Activated naive CD4-positive, alpha-beta T cell treated with anti-CD3 and anti-CD28 coated beads, Interleukin-2, amount 50 U/mL, for 24 hours (primary cell): ENCODE measurements at regions not wholly inside any gene's neighbourhood (a gene's known extent, or its start where the extent isn't known, plus 50 kb on each side); places are given as distances from the start of the nearest gene placed in this dataset.

ENCODE experiments used
- H3K27ac Mint-ChIP-seq: one replicate; pipeline ENCODE4 v1.8.0; 2021; ENCODE audit warnings: mild to moderate bottlenecking, mixed read lengths
- H3K27me3 Mint-ChIP-seq: one replicate; pipeline ENCODE4 v1.8.0; 2021; ENCODE audit warnings: mixed read lengths
- H3K36me3 Mint-ChIP-seq: one replicate; pipeline ENCODE4 v1.8.0; 2021; ENCODE audit warnings: mixed read lengths
- H3K4me1 Mint-ChIP-seq: one replicate; pipeline ENCODE4 v1.8.0; 2021; ENCODE audit warnings: mixed read lengths
- H3K4me3 Mint-ChIP-seq: one replicate; pipeline ENCODE4 v1.8.0; 2021; ENCODE audit warnings: mild to moderate bottlenecking, mixed read lengths
- H3K9me3 Mint-ChIP-seq: one replicate; pipeline ENCODE4 v1.8.0; 2021; ENCODE audit warnings: mixed read lengths

GRCh38 chr2:9141706-9142460 is 64.7 kb upstream of the ASAP2 start:
- no peaks in the 10 kb centered on the region for H3K36me3 Mint-ChIP-seq
- H3K4me1 Mint-ChIP-seq, result no peaks in the 10 kb centered on the region
- peaks cover 14% of the 10 kb centered on the region for H3K27me3 Mint-ChIP-seq
- H3K4me3 Mint-ChIP-seq, result no peak overlapping the region
- H3K9me3 Mint-ChIP-seq, result no peaks in the 10 kb centered on the region
- H3K27ac Mint-ChIP-seq, result no peak overlapping the region

- Mint-ChIP-seq H3K4me3 (no peak overlapping the region), H3K36me3 (no peaks in the 10 kb centered on the region), H3K27ac (no peak overlapping the region), H3K27me3 (peaks cover 13% of the 10 kb centered on the region), H3K9me3 (no peaks in the 10 kb centered on the region), H3K4me1 (no peaks in the 10 kb centered on the region)
Observed at GRCh38 chr2:9141091-9141667, 65.4 kb upstream of the ASAP2 start.

DNA sequence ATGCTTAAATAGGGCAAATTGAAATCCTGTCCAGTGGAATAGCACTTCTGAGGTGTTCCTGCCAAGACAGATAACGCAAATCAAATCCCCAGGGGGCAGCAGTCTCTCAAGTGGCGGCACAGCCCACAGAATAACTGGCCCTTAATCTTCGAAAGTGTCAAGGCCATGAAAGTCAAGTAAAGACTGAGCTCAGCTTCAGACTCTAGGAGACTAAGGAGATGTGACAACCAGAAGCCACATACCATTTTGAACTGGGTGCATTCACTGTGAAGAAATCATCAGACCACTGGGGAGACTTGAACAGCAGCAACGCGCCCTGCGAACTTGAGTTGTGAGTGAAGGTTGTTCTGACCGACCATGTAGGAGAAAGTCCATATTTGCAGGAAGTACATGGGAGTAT is 66.0 kb upstream of the ASAP2 start:
- H3K4me1 Mint-ChIP-seq, result no peaks in the 10 kb centered on the region
- H3K27me3 Mint-ChIP-seq, result peaks cover 13% of the 10 kb centered on the region
- H3K9me3 Mint-ChIP-seq, result no peaks in the 10 kb centered on the region
- no peak overlapping the region for H3K4me3 Mint-ChIP-seq
- peak overlapping the region; percentile 86 for H3K27ac Mint-ChIP-seq
- no peaks in the 10 kb centered on the region for H3K36me3 Mint-ChIP-seq

- Mint-ChIP-seq H3K27ac (no peak overlapping the region), H3K9me3 (no peaks in the 10 kb centered on the region), H3K36me3 (no peaks in the 10 kb centered on the region), H3K27me3 (peaks cover 12% of the 10 kb centered on the region), H3K4me1 (no peaks in the 10 kb centered on the region), H3K4me3 (no peak overlapping the region)
Observed at GRCh38 chr2:9139491-9140443, 66.8 kb upstream of the ASAP2 start.

GRCh38 chr2:9137379-9138150 is 69.0 kb upstream of the ASAP2 start:
- H3K36me3 Mint-ChIP-seq, result no peaks in the 10 kb centered on the region
- H3K4me1 Mint-ChIP-seq, result no peaks in the 10 kb centered on the region
- H3K27ac Mint-ChIP-seq, result no peak overlapping the region
- peaks cover 6% of the 10 kb centered on the region for H3K9me3 Mint-ChIP-seq
- peaks cover 8% of the 10 kb centered on the region for H3K27me3 Mint-ChIP-seq
- H3K4me3 Mint-ChIP-seq, result no peak overlapping the region

DNA sequence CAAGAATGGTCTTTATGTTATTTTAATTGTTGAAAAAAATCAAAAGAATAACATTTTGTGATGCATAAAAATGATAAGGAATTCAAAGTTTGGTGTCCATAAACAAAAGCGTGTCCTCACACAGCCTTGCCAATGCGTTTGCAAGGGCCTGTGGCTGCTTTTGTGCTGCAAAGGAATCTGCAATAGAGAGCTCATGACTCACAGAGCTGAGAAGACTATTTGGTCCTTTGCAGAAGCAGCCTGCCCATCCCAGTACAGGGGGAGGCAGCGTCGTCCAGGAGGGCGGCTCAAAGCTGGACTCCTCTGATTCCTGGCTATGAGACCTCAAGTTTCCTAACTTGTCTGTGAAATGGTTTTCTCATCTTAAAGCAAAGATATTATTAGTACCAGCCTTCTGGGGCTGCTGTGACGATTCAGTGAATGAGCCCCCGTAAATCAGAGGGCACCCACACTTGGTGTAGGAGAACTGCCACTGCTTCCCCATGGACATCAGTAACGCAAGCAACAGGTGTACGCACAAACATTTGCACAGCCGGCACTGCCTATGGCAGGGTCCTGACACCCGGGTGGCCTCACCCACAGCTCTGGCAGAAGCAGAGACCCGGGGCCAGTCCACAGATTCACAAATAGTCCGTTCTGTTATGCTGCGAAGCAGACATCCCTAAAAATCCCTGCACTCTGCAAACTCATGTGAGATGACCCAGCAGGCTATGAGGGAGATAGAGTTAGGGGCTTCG is 70.6 kb upstream of the ASAP2 start:
- no peak overlapping the region for H3K27ac Mint-ChIP-seq
- H3K27me3 Mint-ChIP-seq, result peaks cover 4% of the 10 kb centered on the region
- no peaks in the 10 kb centered on the region for H3K4me1 Mint-ChIP-seq
- peaks cover 6% of the 10 kb centered on the region for H3K9me3 Mint-ChIP-seq
- H3K36me3 Mint-ChIP-seq, result no peaks in the 10 kb centered on the region
- no peak overlapping the region for H3K4me3 Mint-ChIP-seq

GRCh38 chr2:9127316-9127715 is 79.3 kb upstream of the ASAP2 start:
- H3K4me3 Mint-ChIP-seq, result no peak overlapping the region
- H3K9me3 Mint-ChIP-seq, result peaks cover 6% of the 10 kb centered on the region
- no peaks in the 10 kb centered on the region for H3K4me1 Mint-ChIP-seq
- no peak overlapping the region for H3K27ac Mint-ChIP-seq
- no peaks in the 10 kb centered on the region for H3K36me3 Mint-ChIP-seq
- H3K27me3 Mint-ChIP-seq, result peaks cover 2% of the 10 kb centered on the region

DNA sequence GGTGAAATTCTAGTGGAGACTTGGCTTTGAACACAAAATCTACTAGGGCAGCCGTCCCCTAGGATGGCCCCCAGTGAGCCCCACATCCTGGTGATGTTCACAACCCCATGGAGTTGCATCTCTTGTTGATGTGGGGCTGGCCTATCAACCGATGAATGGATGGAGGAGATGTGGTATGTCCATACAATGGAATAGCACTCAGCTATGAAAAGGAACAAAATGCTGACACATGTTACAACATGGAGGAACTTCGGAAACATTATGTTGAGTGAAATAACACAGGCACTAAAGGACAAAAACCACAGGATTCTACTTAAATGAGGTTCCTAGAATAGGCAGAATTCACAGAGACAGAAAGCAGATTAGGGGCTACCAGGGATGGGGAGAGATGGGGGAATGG is 80.1 kb upstream of the ASAP2 start:
- Mint-ChIP-seq H3K4me1 (no peaks in the 10 kb centered on the region), H3K36me3 (no peaks in the 10 kb centered on the region), H3K27ac (no peak overlapping the region), H3K4me3 (no peak overlapping the region), H3K9me3 (peaks cover 6% of the 10 kb centered on the region), H3K27me3 (peaks cover 2% of the 10 kb centered on the region)

GRCh38 chr2:9124231-9124741 is 82.3 kb upstream of the ASAP2 start:
- Mint-ChIP-seq H3K36me3 (no peaks in the 10 kb centered on the region), H3K4me3 (no peak overlapping the region), H3K27ac (no peak overlapping the region), H3K27me3 (peaks cover 2% of the 10 kb centered on the region), H3K4me1 (no peaks in the 10 kb centered on the region), H3K9me3 (peaks cover 6% of the 10 kb centered on the region)

GRCh38 chr2:9123069-9123468 is 83.5 kb upstream of the ASAP2 start:
- no peak overlapping the region for H3K4me3 Mint-ChIP-seq
- peaks cover 6% of the 10 kb centered on the region for H3K9me3 Mint-ChIP-seq
- no peak overlapping the region for H3K27ac Mint-ChIP-seq
- no peaks in the 10 kb centered on the region for H3K36me3 Mint-ChIP-seq
- H3K4me1 Mint-ChIP-seq, result no peaks in the 10 kb centered on the region
- no peaks in the 10 kb centered on the region for H3K27me3 Mint-ChIP-seq

- no peaks in the 10 kb centered on the region for H3K27me3 Mint-ChIP-seq
- peaks cover 6% of the 10 kb centered on the region for H3K9me3 Mint-ChIP-seq
- no peak overlapping the region for H3K27ac Mint-ChIP-seq
- no peak overlapping the region for H3K4me3 Mint-ChIP-seq
- H3K36me3 Mint-ChIP-seq, result no peaks in the 10 kb centered on the region
- no peaks in the 10 kb centered on the region for H3K4me1 Mint-ChIP-seq
Observed at GRCh38 chr2:9122367-9122766, 84.2 kb upstream of the ASAP2 start.

DNA sequence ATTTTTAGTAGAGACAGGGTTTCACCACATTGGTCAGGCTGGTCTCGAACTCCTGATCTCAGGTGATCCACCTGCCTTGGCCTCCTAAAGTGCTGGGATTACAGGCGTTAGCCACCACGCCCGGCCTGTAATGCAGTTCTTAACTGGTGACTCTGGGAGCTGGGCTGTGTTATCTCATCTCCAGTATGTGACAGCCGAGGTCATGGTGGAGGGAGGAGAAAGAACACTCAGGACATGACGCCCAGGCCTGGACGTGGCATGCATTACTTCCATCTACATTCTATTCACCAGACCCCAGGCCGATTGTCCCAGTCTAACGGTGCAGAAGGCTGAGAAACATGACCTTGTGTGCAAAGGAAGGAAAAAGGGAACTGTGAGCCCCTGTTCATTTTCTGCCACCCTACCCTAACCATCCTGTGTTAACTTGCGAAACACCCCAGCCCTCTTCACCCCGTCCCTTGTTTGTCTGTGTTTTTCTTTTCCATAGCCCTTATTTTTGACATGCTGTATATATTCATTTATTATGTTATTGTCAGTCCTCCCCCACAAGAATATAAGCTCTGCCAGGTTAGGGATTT is 88.1 kb upstream of the ASAP2 start:
- H3K4me3 Mint-ChIP-seq, result no peak overlapping the region
- no peaks in the 10 kb centered on the region for H3K36me3 Mint-ChIP-seq
- no peak overlapping the region for H3K27ac Mint-ChIP-seq
- no peaks in the 10 kb centered on the region for H3K4me1 Mint-ChIP-seq
- no peaks in the 10 kb centered on the region for H3K27me3 Mint-ChIP-seq
- H3K9me3 Mint-ChIP-seq, result no peaks in the 10 kb centered on the region

DNA sequence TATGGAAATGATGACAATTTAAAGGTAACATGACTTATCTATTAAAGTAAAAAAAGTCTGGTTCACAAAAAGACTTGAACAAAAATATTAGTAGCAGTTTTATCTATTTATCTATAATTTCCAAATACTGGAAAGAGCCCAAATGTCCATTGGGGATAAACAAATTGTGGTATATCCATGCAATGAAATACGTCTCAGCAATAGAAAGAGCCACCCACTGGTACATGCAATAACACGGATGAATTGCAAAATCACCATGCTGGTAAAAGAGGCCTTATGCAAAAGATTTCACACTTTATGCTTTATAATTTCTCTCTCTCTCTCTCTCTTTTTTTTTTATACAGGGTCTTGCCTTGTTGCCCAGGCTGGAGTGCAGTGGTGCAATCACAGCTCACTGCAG is 91.4 kb upstream of the ASAP2 start:
- Mint-ChIP-seq H3K27ac (no peak overlapping the region), H3K9me3 (no peaks in the 10 kb centered on the region), H3K27me3 (peaks cover 4% of the 10 kb centered on the region), H3K4me1 (no peaks in the 10 kb centered on the region), H3K36me3 (no peaks in the 10 kb centered on the region), H3K4me3 (no peak overlapping the region)

GRCh38 chr2:9114458-9114857 is 92.2 kb upstream of the ASAP2 start:
- Mint-ChIP-seq H3K27ac (no peak overlapping the region), H3K36me3 (no peaks in the 10 kb centered on the region), H3K9me3 (no peaks in the 10 kb centered on the region), H3K4me3 (no peak overlapping the region), H3K4me1 (no peaks in the 10 kb centered on the region), H3K27me3 (peaks cover 4% of the 10 kb centered on the region)
